ENCODE measurements at regions not wholly inside any gene's neighbourhood (a gene's known extent, or its start where the extent isn't known, plus 50 kb on each side); places are given as distances from the start of the nearest gene placed in this dataset.

DNA sequence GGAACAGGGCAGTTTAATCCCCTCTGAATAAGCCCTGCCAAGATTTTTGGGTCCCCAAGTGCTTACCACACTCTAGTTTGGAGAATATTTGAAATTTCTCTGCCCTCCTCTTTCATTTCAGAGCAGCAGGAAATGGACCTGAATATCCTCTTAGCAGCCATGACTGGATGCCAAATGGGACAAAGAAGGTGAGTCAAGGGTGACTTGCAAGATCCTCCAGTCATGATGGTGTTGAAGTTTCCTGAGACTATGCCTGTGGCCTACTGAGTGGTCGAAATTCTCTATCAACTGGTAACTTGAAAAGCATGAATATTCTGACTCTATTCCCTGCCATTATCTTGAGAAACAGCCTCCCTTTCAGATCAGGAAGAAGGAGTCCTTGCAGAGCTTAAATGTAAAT lies 1674.7 kb upstream of the SEL1L start:
- no peak for DNase-seq (ENCODE audit: low spot score)
- TF ChIP-seq, protein P1, sequence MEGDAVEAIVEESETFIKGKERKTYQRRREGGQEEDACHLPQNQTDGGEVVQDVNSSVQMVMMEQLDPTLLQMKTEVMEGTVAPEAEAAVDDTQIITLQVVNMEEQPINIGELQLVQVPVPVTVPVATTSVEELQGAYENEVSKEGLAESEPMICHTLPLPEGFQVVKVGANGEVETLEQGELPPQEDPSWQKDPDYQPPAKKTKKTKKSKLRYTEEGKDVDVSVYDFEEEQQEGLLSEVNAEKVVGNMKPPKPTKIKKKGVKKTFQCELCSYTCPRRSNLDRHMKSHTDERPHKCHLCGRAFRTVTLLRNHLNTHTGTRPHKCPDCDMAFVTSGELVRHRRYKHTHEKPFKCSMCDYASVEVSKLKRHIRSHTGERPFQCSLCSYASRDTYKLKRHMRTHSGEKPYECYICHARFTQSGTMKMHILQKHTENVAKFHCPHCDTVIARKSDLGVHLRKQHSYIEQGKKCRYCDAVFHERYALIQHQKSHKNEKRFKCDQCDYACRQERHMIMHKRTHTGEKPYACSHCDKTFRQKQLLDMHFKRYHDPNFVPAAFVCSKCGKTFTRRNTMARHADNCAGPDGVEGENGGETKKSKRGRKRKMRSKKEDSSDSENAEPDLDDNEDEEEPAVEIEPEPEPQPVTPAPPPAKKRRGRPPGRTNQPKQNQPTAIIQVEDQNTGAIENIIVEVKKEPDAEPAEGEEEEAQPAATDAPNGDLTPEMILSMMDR (IDR thresholded peaks at IDR 0.05; ENCODE audit: extremely low read depth, insufficient read depth, missing control alignments), result no peak
- in situ Hi-C loops (cut with MboI; ENCODE audit: low pct_unique_long_range_greater_than_20kb, low sequenced_read_pairs, unreplicated experiment), result no loop called here

DNA sequence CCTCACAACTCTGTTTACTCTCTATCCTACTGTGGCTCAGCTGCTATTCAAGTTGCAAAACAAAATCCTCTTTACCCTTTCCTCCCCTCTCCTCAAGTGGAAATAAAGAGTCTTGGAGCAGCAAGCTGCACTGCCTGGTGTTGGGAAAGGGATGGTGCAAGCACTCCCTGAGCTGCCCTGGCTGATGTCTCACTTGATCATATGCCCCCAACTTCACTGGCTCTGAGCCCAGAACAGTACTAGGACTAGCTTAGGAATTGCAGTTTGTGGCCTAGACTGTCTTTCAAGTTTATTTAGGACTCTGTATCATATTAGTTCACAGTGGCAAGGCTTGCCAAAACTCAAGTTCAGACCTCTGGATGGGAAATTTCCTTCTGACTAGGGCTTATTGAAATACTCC lies 1683.8 kb upstream of the SEL1L start:
- TF ChIP-seq, protein P1 (IDR thresholded peaks at IDR 0.05; ENCODE audit: extremely low read depth, insufficient read depth, missing control alignments), result no peak
- in situ Hi-C loops (cut with MboI; ENCODE audit: low pct_unique_long_range_greater_than_20kb, low sequenced_read_pairs, unreplicated experiment), result no loop called here
- DNase-seq (ENCODE audit: low spot score), result no peak

DNA sequence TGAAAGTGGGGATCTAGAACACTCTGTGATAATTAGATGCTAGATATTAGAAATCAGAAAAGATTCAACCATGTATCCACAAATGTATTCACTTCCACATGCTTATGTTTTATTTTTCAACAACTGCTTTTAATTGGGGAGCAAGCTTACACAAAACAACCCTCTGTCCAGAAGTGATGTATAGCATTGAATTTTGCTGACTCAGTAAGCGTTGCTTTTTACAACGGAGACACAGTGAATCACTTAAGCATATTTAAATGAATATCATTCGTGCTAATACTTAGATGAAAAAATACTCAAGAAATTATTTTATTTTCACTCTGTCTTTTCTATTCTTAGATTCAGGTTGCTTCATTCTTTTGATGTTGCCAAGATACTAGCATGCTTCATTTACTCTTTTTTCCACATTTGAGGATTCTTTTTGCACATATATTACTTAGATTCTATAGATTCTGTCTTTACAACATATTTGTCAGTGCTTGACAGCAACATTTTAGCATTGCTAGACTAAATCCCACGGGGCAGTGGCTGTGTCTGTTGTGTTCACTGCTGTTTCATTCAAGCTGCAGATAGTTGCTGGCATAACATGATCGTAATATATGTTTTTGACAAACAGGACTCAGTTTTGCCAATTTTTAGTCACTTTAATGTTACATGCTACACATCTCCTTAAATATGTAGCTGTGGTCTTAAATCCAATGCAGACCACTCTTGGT lies 1714.4 kb upstream of the SEL1L start:
- in situ Hi-C loops (cut with MboI; ENCODE audit: low pct_unique_long_range_greater_than_20kb, low sequenced_read_pairs, unreplicated experiment), result no loop called here
- TF ChIP-seq, protein P1 (IDR thresholded peaks at IDR 0.05; ENCODE audit: extremely low read depth, insufficient read depth, missing control alignments), result no peak
- DNase-seq (ENCODE audit: low spot score), result no peak

DNA sequence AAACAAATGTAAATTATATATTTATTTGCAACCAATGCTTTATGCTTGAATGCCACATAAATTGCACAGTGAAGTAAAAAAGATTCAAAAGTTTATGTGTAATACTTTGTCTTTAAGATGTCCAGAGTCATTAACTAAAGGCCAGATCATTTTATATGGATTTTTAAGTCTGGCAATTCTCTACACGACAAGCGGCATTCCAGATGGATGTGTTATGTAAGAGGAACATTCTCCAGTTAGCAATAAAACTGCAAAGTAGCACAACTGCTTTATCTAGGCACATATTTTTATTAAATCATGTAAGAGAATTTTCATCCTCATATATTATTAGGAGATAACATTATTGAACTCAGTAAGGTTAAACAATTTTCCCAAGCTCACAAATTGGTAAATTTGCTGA lies 1717.7 kb upstream of the SEL1L start:
- no peak for DNase-seq (ENCODE audit: low spot score)
- TF ChIP-seq, protein P1 (IDR thresholded peaks at IDR 0.05; ENCODE audit: extremely low read depth, insufficient read depth, missing control alignments), result no peak
- in situ Hi-C loops (cut with MboI; ENCODE audit: low pct_unique_long_range_greater_than_20kb, low sequenced_read_pairs, unreplicated experiment), result no loop called here

DNA sequence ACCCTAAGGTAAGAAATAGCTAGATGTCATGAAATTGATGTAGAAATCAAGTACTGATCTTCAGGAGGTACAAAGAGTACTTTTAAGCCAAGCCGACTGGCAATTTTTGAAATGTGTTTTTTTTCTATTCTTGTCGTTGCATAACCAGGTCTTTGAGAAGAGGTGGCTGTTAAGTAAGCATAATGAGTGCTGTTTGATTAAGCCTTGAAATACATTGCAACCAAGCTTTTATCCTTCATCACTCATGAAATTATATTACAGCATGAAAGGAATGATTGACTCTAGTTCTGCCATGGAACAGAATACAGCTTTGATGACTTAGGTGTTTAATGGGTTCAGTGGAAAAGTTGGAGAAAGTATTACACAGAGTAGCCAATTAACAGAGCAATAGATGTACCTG lies 1720.2 kb upstream of the SEL1L start:
- in situ Hi-C loops (cut with MboI; ENCODE audit: low pct_unique_long_range_greater_than_20kb, low sequenced_read_pairs, unreplicated experiment), result no loop called here
- TF ChIP-seq, protein P1 (IDR thresholded peaks at IDR 0.05; ENCODE audit: extremely low read depth, insufficient read depth, missing control alignments), result no peak
- no peak for DNase-seq (ENCODE audit: low spot score)

DNA sequence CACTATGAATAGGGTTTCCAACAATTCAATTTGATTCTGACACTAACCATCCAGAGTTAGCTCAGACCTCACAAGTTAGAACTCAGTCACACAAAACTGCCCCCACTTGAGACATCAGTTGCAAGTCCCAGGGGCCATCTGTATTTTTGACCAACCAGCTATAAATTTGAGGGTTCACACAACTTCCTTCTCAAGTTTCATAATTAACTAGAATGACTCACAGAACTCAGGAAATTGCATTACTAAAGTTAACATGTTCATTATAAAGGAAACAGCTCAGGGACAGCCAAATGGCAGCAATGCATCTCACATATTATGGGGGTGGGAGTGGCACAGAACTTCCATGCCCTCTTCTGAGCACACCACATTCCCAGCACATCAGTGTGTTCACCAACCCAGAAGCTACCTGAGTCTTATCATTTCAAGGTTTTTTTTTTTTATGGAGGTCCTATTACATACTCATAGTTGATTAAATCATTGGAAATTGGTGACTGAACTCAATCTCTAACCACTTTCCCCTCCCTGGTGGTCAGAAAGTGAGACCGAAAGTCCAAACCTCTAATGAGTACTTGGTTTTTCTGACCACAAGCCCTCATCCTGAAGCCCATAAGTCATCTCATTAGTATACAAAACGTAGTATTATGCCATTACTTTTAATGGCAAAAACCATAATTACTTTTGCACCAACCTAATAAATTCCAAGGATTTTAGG lies 1721.5 kb upstream of the SEL1L start:
- TF ChIP-seq, protein P1 (IDR thresholded peaks at IDR 0.05; ENCODE audit: extremely low read depth, insufficient read depth, missing control alignments), result no peak
- in situ Hi-C loops (cut with MboI; ENCODE audit: low pct_unique_long_range_greater_than_20kb, low sequenced_read_pairs, unreplicated experiment), result no loop called here
- no peak for DNase-seq (ENCODE audit: low spot score)
